Endothelial cell of umbilical vein (primary cell): ENCODE measurements at regions not wholly inside any gene's neighbourhood (a gene's known extent, or its start where the extent isn't known, plus 50 kb on each side); places are given as distances from the start of the nearest gene placed in this dataset.
"Not testable (repeated sequence)": the region's sequence is repeated elsewhere in the genome, so short reads cannot be mapped to it uniquely, and the experiment has no call there.

ENCODE experiments used
- BruUV-seq: library from RNA; stranded (reverse); fragments of 400-500 nt; replicated peaks from 2 replicates; lab custom pipeline; 2021; lab: Mats Ljungman, UMichigan
- CTCF ChIA-PET: fragments of 300-600, 350-600 bp; sonication (Branson Sonifier 250); formaldehyde crosslinking; loops from one replicate; lab custom pipeline; 2021; ENCODE audit warnings: antibody characterized with exemption, inconsistent platforms; lab: Charles Lee
- POLR2A ChIA-PET: fragments of 300-600, 350-600 bp; sonication (Branson Sonifier 250); formaldehyde crosslinking; loops from one replicate; lab custom pipeline; 2021; ENCODE audit warnings: antibody characterized with exemption, inconsistent platforms; lab: Charles Lee
- DNase-seq: peaks from one replicate; pipeline ENCODE4 v3.0.0-alpha.2; 2011; ENCODE audit warnings: low read depth, low spot score
- FAIRE-seq: peaks from 2 replicates; lab custom pipeline; 2011; peaks lifted over from hg19 to GRCh38; lab: Jason Lieb, UNC
- H2AFZ ChIP-seq: 2 replicates; pipeline ENCODE4 v1.6.0; 2012; ENCODE audit warnings: low read depth, low read length, control low read depth, inconsistent platforms
- H3K27ac ChIP-seq: 2 replicates; pipeline ENCODE4 v1.5.1; 2011; ENCODE audit warnings: low read depth, mild to moderate bottlenecking, control low read depth, low read length, moderate library complexity; ENCODE audit not compliant: insufficient read depth
- H3K27me3 ChIP-seq, 2 experiments: 2 replicates each; pipeline versions ENCODE4 v1.6.0 to v1.6.1; 2011; ENCODE audit warnings: low read length in 2 of 2, mixed read lengths in 1 of 2; ENCODE audit not compliant: control insufficient read depth in 2 of 2, insufficient read depth in 2 of 2
- H3K36me3 ChIP-seq, 2 experiments: 2 replicates in 1 of 2; 3 replicates in 1 of 2; pipeline ENCODE4 v1.5.1; 2011; ENCODE audit warnings: low read length in 2 of 2, mild to moderate bottlenecking in 1 of 2, moderate library complexity in 1 of 2; ENCODE audit not compliant: control insufficient read depth in 2 of 2, insufficient read depth in 2 of 2; ENCODE audit errors: extremely low read depth in 1 of 2
- H3K4me1 ChIP-seq: 3 replicates; pipeline ENCODE4 v1.5.1; 2011; ENCODE audit warnings: mild to moderate bottlenecking, low read length; ENCODE audit not compliant: control insufficient read depth, insufficient read depth; ENCODE audit errors: extremely low read depth
- H3K4me2 ChIP-seq: 2 replicates; pipeline ENCODE4 v1.6.1; 2011; ENCODE audit warnings: low read length, control low read depth, mixed read lengths; ENCODE audit not compliant: insufficient read depth
- H3K4me3 ChIP-seq, 3 experiments: fragments of 200-600 bp in 1 of 3; sonication (generic), shearing (Covaris generic) in 1 of 3; replicated peaks in 1 of 3; 2 replicates each; pipeline ENCODE4 v1.5.1; 2011 to 2016; ENCODE audit warnings: control low read depth in 3 of 3, low read length in 3 of 3, mild to moderate bottlenecking in 2 of 3, inconsistent platforms in 1 of 3, low read depth in 1 of 3, moderate library complexity in 1 of 3; ENCODE audit not compliant: insufficient read depth in 1 of 3
- H3K79me2 ChIP-seq: 2 replicates; pipeline ENCODE4 v1.6.0; 2012; ENCODE audit warnings: low read length, inconsistent platforms; ENCODE audit not compliant: control insufficient read depth, insufficient read depth
- H3K9ac ChIP-seq: replicated peaks from 2 replicates; pipeline ENCODE3; 2011; ENCODE audit warnings: low read length, control low read depth; ENCODE audit not compliant: insufficient read depth; ENCODE audit errors: extremely low read depth
- H3K9me1 ChIP-seq: replicated peaks from 3 replicates; pipeline ENCODE4 v1.6.0; 2011; ENCODE audit warnings: mild to moderate bottlenecking, low read length; ENCODE audit not compliant: control insufficient read depth, insufficient read depth; ENCODE audit errors: extremely low read depth
- H3K9me3 ChIP-seq: replicated peaks from 2 replicates; pipeline ENCODE4 v1.5.1; 2012; ENCODE audit warnings: low read length, inconsistent platforms; ENCODE audit not compliant: control insufficient read depth, insufficient read depth
- H4K20me1 ChIP-seq: replicated peaks from 2 replicates; pipeline ENCODE3; 2011; ENCODE audit warnings: mild to moderate bottlenecking, low read length; ENCODE audit not compliant: control insufficient read depth, insufficient read depth; ENCODE audit errors: extremely low read depth
- dilution Hi-C: fragments of 300-500 bp; cut with MboI; formaldehyde crosslinking; loops from one replicate; pipeline ENCODE4 v1.15.0; 2019; ENCODE audit warnings: low sequenced_read_pairs; ENCODE audit not compliant: extremely low pct_ligation_motif_present
- intact Hi-C: fragments of 100-400 bp; cut with micrococcal nuclease; formaldehyde crosslinking; loops from one replicate; pipeline ENCODE4 v1.10.0; 2022

- H3K9me1 ChIP-seq, DNase-seq, H3K4me1 ChIP-seq, H3K4me2 ChIP-seq, CTCF ChIA-PET, H2AFZ ChIP-seq, H3K4me3 ChIP-seq, H3K79me2 ChIP-seq, H3K27ac ChIP-seq, POLR2A ChIA-PET, dilution Hi-C loops, H3K36me3 ChIP-seq, FAIRE-seq, intact Hi-C loops, H4K20me1 ChIP-seq, H3K9ac ChIP-seq, H3K27me3 ChIP-seq, BruUV-seq: not testable (repeated sequence)
- H3K9me3 ChIP-seq = peaks cover 21% of the 10 kb centered on the region
These were observed 262.5 kb downstream of the GOLGA6L6 start for GRCh38 chr15:20279056-20279455.

- intact Hi-C loops, H3K27ac ChIP-seq, H3K36me3 ChIP-seq, FAIRE-seq, CTCF ChIA-PET, BruUV-seq, H2AFZ ChIP-seq, H3K4me2 ChIP-seq, H3K4me1 ChIP-seq, POLR2A ChIA-PET, H3K4me3 ChIP-seq, DNase-seq, H3K9me1 ChIP-seq, H3K79me2 ChIP-seq, H3K27me3 ChIP-seq, H4K20me1 ChIP-seq, dilution Hi-C loops, H3K9ac ChIP-seq: not testable (repeated sequence)
- H3K9me3 ChIP-seq = peaks cover 23% of the 10 kb centered on the region
These were observed 263.2 kb downstream of the GOLGA6L6 start for GRCh38 chr15:20278376-20278775.

GRCh38 chr15:20277451-20277850 is 264.1 kb downstream of the GOLGA6L6 start:
- H3K36me3 ChIP-seq, H3K79me2 ChIP-seq, intact Hi-C loops, dilution Hi-C loops, DNase-seq, H3K4me2 ChIP-seq, H3K4me1 ChIP-seq, CTCF ChIA-PET, H3K4me3 ChIP-seq, POLR2A ChIA-PET, H3K9ac ChIP-seq, H2AFZ ChIP-seq, BruUV-seq, H3K9me1 ChIP-seq, H3K27me3 ChIP-seq, H4K20me1 ChIP-seq, H3K27ac ChIP-seq, FAIRE-seq: not testable (repeated sequence)
- H3K9me3 ChIP-seq = peaks cover 31% of the 10 kb centered on the region

GRCh38 chr15:20276312-20277114 is 265.1 kb downstream of the GOLGA6L6 start:
- FAIRE-seq, intact Hi-C loops, H3K36me3 ChIP-seq, H4K20me1 ChIP-seq, H3K9me1 ChIP-seq, BruUV-seq, H3K4me2 ChIP-seq, H2AFZ ChIP-seq, POLR2A ChIA-PET, H3K4me1 ChIP-seq, H3K79me2 ChIP-seq, dilution Hi-C loops, H3K9ac ChIP-seq, H3K27me3 ChIP-seq, CTCF ChIA-PET, DNase-seq, H3K27ac ChIP-seq, H3K4me3 ChIP-seq: not testable (repeated sequence)
- H3K9me3 ChIP-seq = peaks cover 31% of the 10 kb centered on the region
